ENCODE measurements at regions not wholly inside any gene's neighbourhood (a gene's known extent, or its start where the extent isn't known, plus 50 kb on each side); places are given as distances from the start of the nearest gene placed in this dataset.

DNA sequence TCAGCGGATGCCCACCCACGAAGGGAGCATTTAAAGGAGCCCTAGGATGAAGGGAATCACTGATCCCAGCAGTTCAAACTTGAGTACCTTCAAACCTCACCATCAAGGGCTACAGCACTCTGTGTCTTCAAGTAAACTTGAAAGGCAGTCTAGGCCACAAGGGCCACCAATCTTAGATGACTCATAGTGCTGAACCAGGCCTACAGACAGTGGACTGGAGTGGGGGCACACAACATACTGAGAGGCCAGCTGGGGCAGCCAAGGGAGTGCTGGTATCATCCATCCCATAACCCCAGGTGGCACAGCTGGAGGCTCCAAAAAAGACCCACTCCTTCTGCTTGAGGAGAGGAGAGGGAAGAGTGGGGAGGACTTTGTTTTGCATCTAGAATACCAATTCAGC is 345.4 kb downstream of the DUSP10 start:
- H3K9me3 ChIP-seq (ENCODE audit: low read length) = no peaks in the 10 kb centered on the region
- no peaks in the 10 kb centered on the region for H3K79me2 ChIP-seq (replicated peaks; ENCODE audit: insufficient read depth, low read length)
- no peaks in the 10 kb centered on the region for H3F3A ChIP-seq (ENCODE audit: insufficient read depth, low read length, poor library complexity, severe bottlenecking)
- H3K9ac ChIP-seq (ENCODE audit: low read length) = no peak overlapping the region
- no peak overlapping the region for H3K4me3 ChIP-seq (ENCODE audit: low read length)
- H3K9me2 ChIP-seq (ENCODE audit: insufficient read depth, low read length) = no peaks in the 10 kb centered on the region
- H3K27me3 ChIP-seq (ENCODE audit: insufficient read depth, low read depth, low read length) = no peaks in the 10 kb centered on the region
- H3K36me3 ChIP-seq (ENCODE audit: insufficient read depth, low read length) = no peaks in the 10 kb centered on the region
- TF ChIP-seq, protein P1, sequence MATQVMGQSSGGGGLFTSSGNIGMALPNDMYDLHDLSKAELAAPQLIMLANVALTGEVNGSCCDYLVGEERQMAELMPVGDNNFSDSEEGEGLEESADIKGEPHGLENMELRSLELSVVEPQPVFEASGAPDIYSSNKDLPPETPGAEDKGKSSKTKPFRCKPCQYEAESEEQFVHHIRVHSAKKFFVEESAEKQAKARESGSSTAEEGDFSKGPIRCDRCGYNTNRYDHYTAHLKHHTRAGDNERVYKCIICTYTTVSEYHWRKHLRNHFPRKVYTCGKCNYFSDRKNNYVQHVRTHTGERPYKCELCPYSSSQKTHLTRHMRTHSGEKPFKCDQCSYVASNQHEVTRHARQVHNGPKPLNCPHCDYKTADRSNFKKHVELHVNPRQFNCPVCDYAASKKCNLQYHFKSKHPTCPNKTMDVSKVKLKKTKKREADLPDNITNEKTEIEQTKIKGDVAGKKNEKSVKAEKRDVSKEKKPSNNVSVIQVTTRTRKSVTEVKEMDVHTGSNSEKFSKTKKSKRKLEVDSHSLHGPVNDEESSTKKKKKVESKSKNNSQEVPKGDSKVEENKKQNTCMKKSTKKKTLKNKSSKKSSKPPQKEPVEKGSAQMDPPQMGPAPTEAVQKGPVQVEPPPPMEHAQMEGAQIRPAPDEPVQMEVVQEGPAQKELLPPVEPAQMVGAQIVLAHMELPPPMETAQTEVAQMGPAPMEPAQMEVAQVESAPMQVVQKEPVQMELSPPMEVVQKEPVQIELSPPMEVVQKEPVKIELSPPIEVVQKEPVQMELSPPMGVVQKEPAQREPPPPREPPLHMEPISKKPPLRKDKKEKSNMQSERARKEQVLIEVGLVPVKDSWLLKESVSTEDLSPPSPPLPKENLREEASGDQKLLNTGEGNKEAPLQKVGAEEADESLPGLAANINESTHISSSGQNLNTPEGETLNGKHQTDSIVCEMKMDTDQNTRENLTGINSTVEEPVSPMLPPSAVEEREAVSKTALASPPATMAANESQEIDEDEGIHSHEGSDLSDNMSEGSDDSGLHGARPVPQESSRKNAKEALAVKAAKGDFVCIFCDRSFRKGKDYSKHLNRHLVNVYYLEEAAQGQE (IDR thresholded peaks at IDR 0.05; ENCODE audit: borderline replicate concordance) = no peak
- TF ChIP-seq MXI1 (conservative IDR thresholded peaks at IDR 0.05; ENCODE audit: poor library complexity, severe bottlenecking) (no peak), RAD21 (conservative IDR thresholded peaks at IDR 0.05) (no peak), POLR2AphosphoS5 (IDR thresholded peaks at IDR 0.05) (no peak), EP300 (conservative IDR thresholded peaks at IDR 0.05; ENCODE audit: poor library complexity, severe bottlenecking) (no peak), SMC3 (conservative IDR thresholded peaks at IDR 0.05; ENCODE audit: poor library complexity) (no peak), EZH2 (IDR thresholded peaks at IDR 0.05; ENCODE audit: borderline replicate concordance, insufficient read depth, low read length, poor library complexity, severe bottlenecking) (no peak), TAF1 (IDR thresholded peaks at IDR 0.05; ENCODE audit: low read depth) (no peak)
- TF ChIP-seq, protein P2, sequence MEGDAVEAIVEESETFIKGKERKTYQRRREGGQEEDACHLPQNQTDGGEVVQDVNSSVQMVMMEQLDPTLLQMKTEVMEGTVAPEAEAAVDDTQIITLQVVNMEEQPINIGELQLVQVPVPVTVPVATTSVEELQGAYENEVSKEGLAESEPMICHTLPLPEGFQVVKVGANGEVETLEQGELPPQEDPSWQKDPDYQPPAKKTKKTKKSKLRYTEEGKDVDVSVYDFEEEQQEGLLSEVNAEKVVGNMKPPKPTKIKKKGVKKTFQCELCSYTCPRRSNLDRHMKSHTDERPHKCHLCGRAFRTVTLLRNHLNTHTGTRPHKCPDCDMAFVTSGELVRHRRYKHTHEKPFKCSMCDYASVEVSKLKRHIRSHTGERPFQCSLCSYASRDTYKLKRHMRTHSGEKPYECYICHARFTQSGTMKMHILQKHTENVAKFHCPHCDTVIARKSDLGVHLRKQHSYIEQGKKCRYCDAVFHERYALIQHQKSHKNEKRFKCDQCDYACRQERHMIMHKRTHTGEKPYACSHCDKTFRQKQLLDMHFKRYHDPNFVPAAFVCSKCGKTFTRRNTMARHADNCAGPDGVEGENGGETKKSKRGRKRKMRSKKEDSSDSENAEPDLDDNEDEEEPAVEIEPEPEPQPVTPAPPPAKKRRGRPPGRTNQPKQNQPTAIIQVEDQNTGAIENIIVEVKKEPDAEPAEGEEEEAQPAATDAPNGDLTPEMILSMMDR (IDR thresholded peaks at IDR 0.05; ENCODE audit: poor library complexity, severe bottlenecking) = no peak
- no peaks in the 10 kb centered on the region for H4K20me1 ChIP-seq (ENCODE audit: insufficient read depth)
- no peak overlapping the region for H2AFZ ChIP-seq (ENCODE audit: low read depth, low read length)
- no peak overlapping the region for H3K4me2 ChIP-seq (ENCODE audit: low read length)
- H3K27ac ChIP-seq (ENCODE audit: low read length) = no peak overlapping the region

DNA sequence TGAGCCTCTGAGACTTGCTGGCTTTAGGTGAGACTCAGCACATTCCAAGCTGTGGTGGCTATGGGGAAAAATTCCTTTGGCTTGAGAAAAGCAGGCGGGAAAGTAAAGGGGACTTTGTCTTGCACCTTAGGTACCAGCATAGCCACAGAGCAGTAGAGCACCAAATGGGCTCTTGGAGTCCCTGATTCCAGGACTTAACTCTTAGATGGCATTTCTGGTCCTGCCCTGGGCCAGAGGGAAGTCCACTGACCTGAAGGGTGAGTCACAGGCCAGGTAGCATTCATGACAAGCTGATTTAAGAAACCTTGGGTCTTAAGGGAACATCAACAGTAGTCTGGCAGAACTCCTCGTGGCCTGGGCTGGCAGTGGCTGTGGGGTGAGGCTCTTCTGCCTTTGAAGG is 344.7 kb downstream of the DUSP10 start:
- no peaks in the 10 kb centered on the region for H3K27me3 ChIP-seq (ENCODE audit: insufficient read depth, low read depth, low read length)
- no peak overlapping the region for H2AFZ ChIP-seq (ENCODE audit: low read depth, low read length)
- H3K36me3 ChIP-seq (ENCODE audit: insufficient read depth, low read length) = no peaks in the 10 kb centered on the region
- no peak overlapping the region for H3K27ac ChIP-seq (ENCODE audit: low read length)
- H4K20me1 ChIP-seq (ENCODE audit: insufficient read depth) = no peaks in the 10 kb centered on the region
- no peaks in the 10 kb centered on the region for H3K9me2 ChIP-seq (ENCODE audit: insufficient read depth, low read length)
- no peaks in the 10 kb centered on the region for H3F3A ChIP-seq (ENCODE audit: insufficient read depth, low read length, poor library complexity, severe bottlenecking)
- no peak overlapping the region for H3K4me2 ChIP-seq (ENCODE audit: low read length)
- TF ChIP-seq POLR2AphosphoS5 (IDR thresholded peaks at IDR 0.05) = no peak
- TF ChIP-seq SMC3 (conservative IDR thresholded peaks at IDR 0.05; ENCODE audit: poor library complexity) = no peak
- TF ChIP-seq EZH2 (IDR thresholded peaks at IDR 0.05; ENCODE audit: borderline replicate concordance, insufficient read depth, low read length, poor library complexity, severe bottlenecking) = no peak
- TF ChIP-seq TAF1 (IDR thresholded peaks at IDR 0.05; ENCODE audit: low read depth) = no peak
- TF ChIP-seq EP300 (conservative IDR thresholded peaks at IDR 0.05; ENCODE audit: poor library complexity, severe bottlenecking) = no peak
- TF ChIP-seq, protein P1 (IDR thresholded peaks at IDR 0.05; ENCODE audit: borderline replicate concordance) = no peak
- no peak for TF ChIP-seq MXI1 (conservative IDR thresholded peaks at IDR 0.05; ENCODE audit: poor library complexity, severe bottlenecking)
- TF ChIP-seq, protein P2 (IDR thresholded peaks at IDR 0.05; ENCODE audit: poor library complexity, severe bottlenecking) = no peak
- TF ChIP-seq RAD21 (conservative IDR thresholded peaks at IDR 0.05) = no peak
- H3K9ac ChIP-seq (ENCODE audit: low read length) = no peak overlapping the region
- no peak overlapping the region for H3K4me3 ChIP-seq (ENCODE audit: low read length)
- H3K79me2 ChIP-seq (replicated peaks; ENCODE audit: insufficient read depth, low read length) = no peaks in the 10 kb centered on the region
- no peaks in the 10 kb centered on the region for H3K9me3 ChIP-seq (ENCODE audit: low read length)
